ENCODE measurements at regions not wholly inside any gene's neighbourhood (a gene's known extent, or its start where the extent isn't known, plus 50 kb on each side); places are given as distances from the start of the nearest gene placed in this dataset.

DNA sequence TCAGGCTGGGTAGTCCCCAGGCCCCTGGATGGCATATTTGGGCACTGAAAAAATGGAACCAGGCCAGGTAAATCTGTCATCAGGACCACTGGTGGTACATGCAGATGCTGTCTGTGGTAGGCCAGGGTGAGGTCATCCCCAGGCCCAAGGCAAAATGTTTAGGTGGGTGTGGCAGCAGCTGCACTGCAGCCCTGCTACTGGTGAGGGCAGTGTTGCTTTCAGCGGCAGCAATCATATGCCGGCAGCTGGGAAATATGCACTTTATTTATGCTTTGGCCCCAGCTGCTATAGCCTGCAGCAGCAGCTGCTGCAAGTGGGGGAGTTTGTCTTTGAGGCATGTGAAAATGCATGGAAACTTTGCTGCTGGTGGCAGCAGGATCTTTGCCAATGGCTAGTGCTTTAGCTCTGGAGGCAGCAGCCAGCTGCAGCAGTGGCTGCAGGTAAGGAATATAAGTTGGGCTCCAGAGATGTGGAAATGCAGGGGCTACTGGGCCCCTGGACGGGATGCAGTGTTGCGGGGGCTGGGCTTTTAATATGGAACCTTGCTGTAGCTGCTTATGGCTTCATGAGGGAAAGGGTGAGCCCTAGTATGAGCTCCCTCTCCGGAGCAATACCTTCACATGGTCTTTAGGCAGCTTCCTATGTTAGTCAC is 365.7 kb upstream of the CADM1 start:
- no peak for FAIRE-seq

GRCh38 chr11:115869131-115869530 is 364.9 kb upstream of the CADM1 start:
- no peak for FAIRE-seq

GRCh38 chr11:115860246-115860645 is 356.0 kb upstream of the CADM1 start:
- no peak for FAIRE-seq

DNA sequence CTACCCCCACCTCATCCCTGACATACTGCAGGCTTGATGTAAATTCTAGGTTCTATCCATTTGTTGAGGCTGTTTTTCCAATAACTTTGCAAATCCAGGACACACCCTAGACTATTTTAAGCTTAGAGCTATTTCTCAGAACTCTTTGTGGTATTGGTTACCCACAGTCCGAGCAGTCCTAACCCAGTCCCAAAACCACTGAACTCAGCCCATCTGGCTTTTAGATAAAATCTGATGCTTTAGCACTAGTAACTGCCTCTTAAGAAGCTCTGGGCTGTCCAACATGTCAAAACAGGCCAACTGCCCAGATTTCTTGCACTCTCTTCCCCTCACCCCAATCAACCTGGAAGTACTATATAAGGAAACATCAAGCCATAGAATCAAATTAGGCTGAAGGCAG is 344.4 kb upstream of the CADM1 start:
- no peak for FAIRE-seq

DNA sequence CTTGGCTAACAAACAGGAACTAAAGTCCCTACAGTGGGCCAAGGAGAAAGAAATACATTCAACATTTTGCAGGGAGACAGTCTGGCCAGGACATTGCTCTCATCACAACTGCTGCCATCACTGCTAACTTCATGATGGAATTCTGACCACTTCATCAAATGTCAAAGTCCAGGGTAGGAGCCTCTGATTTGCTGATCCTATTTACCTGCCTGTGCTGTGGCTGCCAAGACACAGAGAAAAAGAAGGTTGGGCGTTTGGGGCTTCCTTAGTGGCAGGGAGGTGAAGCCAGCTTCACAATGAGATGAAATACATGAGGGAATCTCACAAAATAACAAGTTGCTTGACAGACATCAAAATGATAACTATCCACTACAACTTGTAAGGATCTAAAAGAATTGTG is 343.9 kb upstream of the CADM1 start:
- FAIRE-seq, result no peak

GRCh38 chr11:115845872-115846271 is 341.7 kb upstream of the CADM1 start:
- FAIRE-seq, result no peak

DNA sequence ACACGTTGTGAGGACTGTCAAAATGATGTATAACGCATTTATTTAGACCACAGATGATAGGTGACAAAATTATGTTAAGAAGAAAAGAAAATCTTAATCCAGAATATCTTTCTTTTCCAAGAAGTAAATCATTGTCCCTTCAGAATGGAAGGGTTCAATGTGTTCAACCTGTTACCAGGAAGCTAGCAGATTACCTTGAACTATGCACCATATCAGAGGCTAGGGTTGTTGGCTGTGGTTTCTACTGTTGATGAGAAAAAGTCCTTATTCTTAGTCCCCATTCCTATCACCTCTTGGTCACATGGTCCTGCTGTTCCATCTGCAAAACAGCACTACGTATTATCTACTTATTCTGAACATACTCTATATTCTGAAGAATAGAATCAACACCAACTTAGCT is 339.5 kb upstream of the CADM1 start:
- FAIRE-seq, result no peak

- no peak for FAIRE-seq
Observed at GRCh38 chr11:115843111-115843510, 338.9 kb upstream of the CADM1 start.

DNA sequence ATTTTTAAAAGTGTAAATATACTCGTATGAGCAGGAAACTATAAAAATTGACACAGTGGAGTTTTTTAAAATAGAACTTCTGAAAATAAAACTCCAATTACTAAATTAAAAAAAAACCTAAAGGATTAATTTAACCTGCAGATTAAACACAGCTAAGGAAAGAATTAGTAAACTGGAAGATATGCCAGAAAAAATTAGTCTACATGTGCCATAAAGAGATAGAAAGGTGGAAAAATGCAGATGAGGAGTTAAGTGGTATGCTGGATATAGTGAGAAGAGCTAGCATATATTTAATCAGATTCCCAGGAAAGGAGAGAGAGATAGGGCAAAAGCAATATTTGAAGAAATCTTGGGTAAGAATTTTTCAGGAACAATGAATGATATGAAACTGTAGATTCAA is 315.8 kb upstream of the CADM1 start:
- FAIRE-seq, result no peak

DNA sequence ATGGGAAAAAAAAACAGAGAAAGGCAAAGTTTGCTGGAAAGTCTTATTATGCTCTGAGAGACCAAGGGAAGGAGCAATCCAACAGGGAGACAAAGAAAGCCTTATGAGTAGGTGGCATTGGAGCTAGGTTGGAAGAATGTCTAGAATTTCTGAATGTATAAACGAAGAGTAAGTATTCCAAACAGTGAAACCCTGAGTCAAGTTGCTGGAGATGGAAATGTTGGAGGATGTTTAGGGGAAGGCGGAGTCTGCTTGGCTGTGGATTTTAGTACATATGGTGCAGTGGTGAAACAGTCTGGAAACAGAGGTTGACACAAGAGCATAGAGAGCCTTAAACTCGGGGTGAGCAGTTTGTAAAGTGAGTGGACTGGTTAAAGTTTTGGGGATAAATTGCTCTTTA is 314.8 kb upstream of the CADM1 start:
- no peak for FAIRE-seq

DNA sequence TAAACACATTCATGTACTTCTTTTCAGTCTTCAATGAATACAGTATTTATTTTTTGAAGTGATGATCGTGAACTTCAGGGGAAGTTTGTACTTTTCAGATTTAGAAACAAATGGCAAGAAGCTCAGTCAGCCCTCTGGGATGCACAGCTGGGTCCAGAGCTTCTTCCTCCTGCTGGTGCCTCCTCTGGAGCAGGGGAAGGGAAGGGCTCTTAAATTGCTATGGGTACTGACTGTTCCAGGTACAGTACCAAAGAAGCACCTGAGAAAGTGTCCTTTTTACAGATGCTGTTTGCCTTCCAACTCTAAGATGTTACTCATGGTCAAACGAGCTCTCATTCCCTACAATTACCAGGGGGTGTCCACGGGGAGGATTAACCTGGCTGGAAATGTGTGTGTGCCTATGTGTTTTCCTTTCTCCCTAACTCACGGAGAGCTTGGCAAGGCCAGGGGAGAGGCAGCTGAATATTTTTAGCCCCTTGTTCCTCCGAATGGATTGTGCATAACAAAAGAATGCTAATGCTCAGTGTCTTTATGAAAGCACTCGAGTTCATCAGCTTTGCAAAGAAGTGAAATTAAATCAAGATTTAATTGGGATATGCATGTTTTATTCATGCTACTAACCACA is 313.7 kb upstream of the CADM1 start:
- FAIRE-seq, result no peak

DNA sequence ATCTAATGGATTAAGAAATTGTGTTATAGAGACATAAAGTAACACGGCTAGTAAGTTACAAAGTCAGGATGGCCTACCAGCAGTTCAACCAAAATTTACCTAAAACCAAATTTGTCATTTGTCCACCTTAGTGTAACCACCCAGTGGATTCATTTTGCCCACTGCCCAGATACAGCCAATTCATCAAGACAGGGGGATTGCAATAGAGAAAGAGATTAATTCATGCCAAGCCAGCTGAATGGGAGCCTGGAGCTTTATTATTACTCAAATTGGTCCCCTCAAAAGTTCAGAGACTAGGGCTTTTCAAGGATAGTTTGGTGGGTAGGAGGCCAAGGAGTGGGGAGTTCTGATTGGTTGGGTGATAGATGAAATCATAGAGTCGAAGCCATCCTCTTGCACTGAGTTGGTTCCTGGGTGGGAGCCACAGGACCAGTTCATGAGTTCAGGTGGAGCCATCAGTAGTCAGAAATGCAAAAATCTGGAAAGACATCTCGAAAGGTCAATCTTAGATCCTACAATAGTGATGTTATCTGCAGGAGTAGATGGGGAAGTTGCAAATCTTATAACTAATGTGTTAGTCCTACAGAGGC is 304.2 kb upstream of the CADM1 start:
- FAIRE-seq, result no peak

GRCh38 chr11:115806056-115806455 is 301.8 kb upstream of the CADM1 start:
- no peak for FAIRE-seq

DNA sequence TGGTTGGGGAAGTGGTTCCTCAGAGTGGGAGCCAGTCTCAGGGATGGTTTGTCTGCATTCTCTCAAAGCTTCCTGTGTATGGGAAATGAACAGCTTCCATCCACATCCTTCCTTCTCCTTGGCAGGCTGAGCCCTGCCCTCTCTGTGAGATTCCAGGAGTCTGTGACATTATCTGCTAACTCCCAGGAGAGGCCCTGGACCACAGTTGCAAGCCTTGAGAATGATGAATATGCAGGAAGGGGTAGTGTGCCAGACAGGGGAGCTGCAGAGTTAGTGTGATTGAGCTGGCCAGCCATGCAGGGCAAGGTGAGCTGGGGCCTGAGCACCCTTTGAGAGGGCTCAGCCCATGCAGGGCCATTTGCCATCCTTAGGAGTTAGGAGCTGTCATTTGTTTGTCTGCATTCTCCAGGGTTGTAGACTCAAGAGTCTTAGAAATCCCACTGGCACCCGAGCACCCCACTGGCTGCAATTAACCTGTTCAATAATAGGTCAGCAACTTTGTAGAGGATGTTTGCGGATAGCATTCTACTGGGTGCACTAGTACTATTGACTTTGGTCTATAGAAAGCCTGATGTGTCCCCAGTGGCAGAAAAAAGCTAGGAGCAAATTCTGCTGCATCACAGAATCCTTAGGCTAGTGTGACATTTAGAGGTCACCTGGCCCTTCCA is 299.0 kb upstream of the CADM1 start:
- no peak for FAIRE-seq

DNA sequence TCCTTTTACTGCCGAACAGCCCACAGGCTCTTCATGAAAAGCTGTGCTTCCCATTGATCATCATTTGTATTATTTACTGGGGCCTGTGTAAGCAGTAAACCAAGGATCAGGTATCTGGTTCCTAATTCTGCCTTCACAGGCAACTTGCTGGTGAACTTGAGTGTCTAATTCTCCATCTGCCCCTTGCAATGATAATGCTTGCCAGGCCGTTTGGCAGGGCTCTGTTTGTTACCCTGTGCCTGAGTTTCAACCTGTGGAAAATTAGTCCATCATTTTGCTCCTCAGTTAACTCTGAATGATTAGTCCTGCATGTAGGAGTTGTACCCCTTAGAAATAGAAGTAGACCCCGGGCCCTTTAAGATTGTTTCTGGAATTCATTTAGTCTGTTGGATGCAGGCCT is 298.4 kb upstream of the CADM1 start:
- no peak for FAIRE-seq

- FAIRE-seq, result no peak
Observed at GRCh38 chr11:115792903-115793302, 288.7 kb upstream of the CADM1 start.

DNA sequence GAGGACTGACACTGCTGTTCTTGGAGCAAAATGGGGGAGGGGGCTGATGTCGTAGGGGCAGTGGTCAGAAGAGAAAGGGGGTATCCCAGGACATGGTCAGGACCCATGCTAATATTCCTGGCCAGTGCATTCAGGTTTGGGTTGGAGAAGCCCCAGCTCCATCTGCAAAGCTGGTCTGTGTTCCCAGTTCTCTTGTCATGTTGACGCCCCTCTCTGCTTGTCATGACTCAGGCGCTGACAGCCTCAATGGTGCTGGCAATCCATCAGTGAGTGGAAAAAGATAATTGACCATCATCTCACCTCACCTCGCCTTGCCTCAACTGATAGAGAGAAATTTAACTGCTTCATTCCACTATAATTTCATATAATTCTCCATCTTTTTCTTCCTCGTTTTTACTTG is 283.1 kb upstream of the CADM1 start:
- no peak for FAIRE-seq

GRCh38 chr11:115784796-115785521 is 280.7 kb upstream of the CADM1 start:
- no peak for FAIRE-seq

DNA sequence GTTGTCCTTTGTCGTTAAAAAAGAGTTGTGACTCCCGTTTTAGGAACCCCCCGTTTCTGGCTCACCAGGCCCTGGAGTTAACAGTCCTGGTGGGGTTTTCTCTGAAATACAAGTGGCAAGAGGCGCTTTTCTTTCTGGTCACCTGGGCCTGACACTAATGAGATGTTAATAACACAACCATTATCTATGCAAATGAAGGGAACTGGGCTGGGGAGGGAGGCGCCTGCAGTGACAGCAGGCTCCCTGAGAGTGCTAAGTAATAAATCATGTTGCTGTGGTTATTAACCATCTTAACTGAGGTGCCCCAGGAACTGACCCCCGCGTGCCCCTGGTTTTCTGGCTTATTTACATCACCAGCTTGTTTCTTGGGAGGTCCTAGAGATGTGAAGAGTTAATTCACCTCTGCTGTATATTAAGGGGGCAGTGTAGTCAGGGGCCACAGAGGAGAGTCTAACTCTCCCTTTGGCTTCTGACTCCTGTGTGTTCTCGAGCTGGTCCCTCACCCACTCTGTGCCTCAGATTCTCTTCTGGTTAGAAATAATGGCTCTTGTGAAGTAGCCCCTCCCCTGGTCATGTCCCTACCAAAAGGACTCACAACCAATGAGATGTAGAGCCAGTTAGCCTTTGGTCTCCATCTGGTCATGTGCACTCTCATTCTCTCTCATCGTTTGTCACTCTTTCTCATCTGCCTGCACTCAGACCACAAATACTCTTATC is 276.6 kb upstream of the CADM1 start:
- FAIRE-seq, result no peak

- no peak for FAIRE-seq
Observed at GRCh38 chr11:115778928-115779650, 274.9 kb upstream of the CADM1 start.

DNA sequence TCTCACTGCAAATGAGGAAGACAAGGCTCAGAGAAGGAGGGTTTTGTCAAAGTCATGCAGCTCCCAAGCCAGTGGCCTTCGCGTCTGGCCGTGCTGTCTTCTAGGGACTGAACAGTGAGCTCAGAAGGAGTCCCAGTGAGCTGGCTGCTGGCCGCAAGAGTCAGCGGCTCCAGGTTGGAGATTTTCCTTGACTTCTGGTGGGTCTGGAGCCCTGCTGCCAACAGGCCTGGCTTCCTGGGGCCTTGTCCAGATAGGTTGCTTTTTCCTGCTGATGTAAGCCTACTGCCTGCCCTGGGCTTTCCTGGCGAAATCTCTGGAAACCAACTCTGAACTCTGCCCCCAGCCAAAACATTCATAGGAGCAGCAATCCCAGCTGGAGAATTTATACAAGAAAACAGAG is 272.7 kb upstream of the CADM1 start:
- FAIRE-seq, result no peak

DNA sequence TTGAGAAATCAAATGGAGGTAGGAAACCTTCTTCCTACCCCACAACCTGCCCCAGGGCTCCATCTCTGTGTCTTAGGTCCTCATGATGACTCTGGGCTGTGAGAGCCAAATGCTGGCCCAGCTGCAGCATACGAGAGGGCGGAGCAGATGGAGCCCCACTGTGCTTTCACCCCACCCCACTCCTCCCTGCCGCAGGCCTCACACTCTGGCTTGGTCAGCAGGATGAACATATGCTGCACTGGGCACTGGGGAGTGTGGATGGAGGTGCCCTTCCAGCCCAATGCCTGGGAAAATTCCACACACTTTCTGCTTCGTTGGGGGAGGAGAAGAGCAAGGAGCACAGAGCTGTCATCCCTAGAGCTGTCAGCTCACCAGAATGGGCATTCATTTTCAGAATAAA is 271.6 kb upstream of the CADM1 start:
- FAIRE-seq, result no peak

All from colon (tissue), 2 donors.